Panc1 (cell line): ENCODE measurements at regions not wholly inside any gene's neighbourhood (a gene's known extent, or its start where the extent isn't known, plus 50 kb on each side); places are given as distances from the start of the nearest gene placed in this dataset.

ENCODE experiments used
- ATAC-seq: fragments of 200-7000 bp; cut with Tn5 transposase; 2 replicates; pipeline ENCODE4 v1.9.1; 2020; ENCODE audit warnings: mild to moderate bottlenecking, moderate library complexity
- BruUV-seq: library from RNA; stranded (reverse); fragments of 400-500 nt; replicated peaks from 2 replicates; lab custom pipeline; 2021; lab: Mats Ljungman, UMichigan
- CTCF ChIA-PET: fragments of 300-600 bp; sonication (Branson Sonifier 250); formaldehyde crosslinking; loops from one replicate; lab custom pipeline; 2022; ENCODE audit warnings: antibody characterized with exemption; lab: Charles Lee
- POLR2A ChIA-PET: fragments of 300-600 bp; sonication (Branson Sonifier 250); formaldehyde crosslinking; loops from one replicate; lab custom pipeline; 2022; ENCODE audit warnings: antibody characterized with exemption; lab: Charles Lee
- DNase-seq: peaks from one replicate; pipeline ENCODE4 v3.0.0-alpha.2; 2010; ENCODE audit warnings: low read depth, low spot score
- H3K27ac ChIP-seq: 2 replicates; pipeline ENCODE4 v1.5.1; 2011; ENCODE audit warnings: mild to moderate bottlenecking, low read length, inconsistent platforms
- H3K27me3 ChIP-seq: fragments of 200-500 bp; sonication (Bioruptor generic); 2 replicates; pipeline ENCODE4 v1.6.0; 2014; ENCODE audit warnings: low read length, inconsistent platforms; ENCODE audit not compliant: control insufficient read depth, insufficient read depth
- H3K36me3 ChIP-seq: fragments of 200-500 bp; sonication (Bioruptor generic); 2 replicates; pipeline ENCODE4 v1.5.1; 2014; ENCODE audit warnings: inconsistent platforms, mild to moderate bottlenecking, low read length, moderate library complexity; ENCODE audit not compliant: control insufficient read depth, insufficient read depth
- H3K4me1 ChIP-seq: 2 replicates; pipeline ENCODE4 v1.5.1; 2011; ENCODE audit warnings: inconsistent platforms, mild to moderate bottlenecking, low read length, moderate library complexity; ENCODE audit not compliant: control insufficient read depth, insufficient read depth
- H3K4me3 ChIP-seq, 2 experiments: 2 replicates each; pipeline ENCODE4 v1.5.1; 2011 to 2012; ENCODE audit warnings: low read depth in 2 of 2, low read length in 2 of 2, mild to moderate bottlenecking in 2 of 2, inconsistent platforms in 1 of 2, moderate library complexity in 1 of 2
- H3K9me3 ChIP-seq: fragments of 200-500 bp; sonication (Bioruptor generic); 2 replicates; pipeline ENCODE4 v1.5.1; 2014; ENCODE audit warnings: low read depth, mild to moderate bottlenecking, inconsistent platforms, low read length, moderate library complexity; ENCODE audit not compliant: control insufficient read depth, insufficient read depth
- POLR2AphosphoS5 ChIP-seq: IDR thresholded peaks from 2 replicates; pipeline ENCODE4 v1.6.1; 2012; ENCODE audit warnings: mild to moderate bottlenecking, low read depth, low read length, moderate library complexity
- SIN3A ChIP-seq: IDR thresholded peaks from 2 replicates; pipeline ENCODE4 v1.6.1; 2012; ENCODE audit warnings: low read depth, mild to moderate bottlenecking, low read length, moderate library complexity, borderline replicate concordance; ENCODE audit not compliant: insufficient read depth
- TCF7L2 ChIP-seq: IDR thresholded peaks from 2 replicates; pipeline ENCODE4 v1.6.1; 2011; ENCODE audit warnings: mild to moderate bottlenecking, low read depth, low read length, inconsistent platforms
- in situ Hi-C: cut with HindIII; loops from 2 replicates; pipeline ENCODE4 v1.10.0; 2016; ENCODE audit warnings: low sequenced_read_pairs, low pct_unique_long_range_greater_than_20kb
- intact Hi-C: fragments of 100-400 bp; cut with micrococcal nuclease; formaldehyde crosslinking; loops from one replicate; pipeline ENCODE4 v1.10.0; 2022; ENCODE audit not compliant: unreplicated experiment
- TF ChIP-seq, protein P1 (sequence below): fragments of 450-650 bp; IDR thresholded peaks from 2 replicates; pipeline ENCODE4 v1.5.1; 2017; ENCODE audit warnings: mild to moderate bottlenecking
- TF ChIP-seq, protein P2 (sequence below), 2 experiments: IDR thresholded peaks; 2 replicates each; pipeline ENCODE4 v1.6.1; 2011 to 2012; ENCODE audit warnings: low read depth in 2 of 2, control low read depth in 1 of 2, low read length in 1 of 2, mild to moderate bottlenecking in 1 of 2, moderate library complexity in 1 of 2; ENCODE audit not compliant: insufficient read depth in 1 of 2

DNA sequence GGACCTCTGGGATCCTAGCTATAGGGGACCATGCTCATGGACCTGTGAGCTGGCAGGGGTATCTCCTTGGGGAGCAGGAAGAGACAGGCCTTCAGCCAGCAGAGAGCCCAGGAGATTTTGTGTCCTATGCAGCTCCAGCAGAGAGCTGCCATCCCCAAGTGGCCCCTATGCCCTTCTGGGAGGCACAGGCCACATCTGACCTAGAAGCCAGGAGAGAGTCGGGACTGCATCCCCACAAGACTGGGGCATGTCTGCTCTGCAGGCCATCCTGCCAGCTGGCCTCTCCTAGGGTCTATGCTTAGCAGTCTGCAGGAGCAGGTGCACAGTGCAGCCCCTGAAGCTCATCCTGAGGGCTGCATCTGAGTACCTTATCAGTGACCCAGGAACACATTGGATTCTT is 279.5 kb downstream of the KIF2B start:
- 0 out of 2 replicates have a peak, but pooled peaks cover 3% of the 10 kb centered on the region for H3K9me3 ChIP-seq
- no peaks in the 10 kb centered on the region for H3K27me3 ChIP-seq
- in situ Hi-C loops = no loop called here
- no TSS peak for BruUV-seq
- ChIA-PET CTCF (no interaction called here), POLR2A (no interaction called here)
- TF ChIP-seq TCF7L2 (no peak), POLR2AphosphoS5 (no peak), SIN3A (no peak)
- TF ChIP-seq, protein P1, sequence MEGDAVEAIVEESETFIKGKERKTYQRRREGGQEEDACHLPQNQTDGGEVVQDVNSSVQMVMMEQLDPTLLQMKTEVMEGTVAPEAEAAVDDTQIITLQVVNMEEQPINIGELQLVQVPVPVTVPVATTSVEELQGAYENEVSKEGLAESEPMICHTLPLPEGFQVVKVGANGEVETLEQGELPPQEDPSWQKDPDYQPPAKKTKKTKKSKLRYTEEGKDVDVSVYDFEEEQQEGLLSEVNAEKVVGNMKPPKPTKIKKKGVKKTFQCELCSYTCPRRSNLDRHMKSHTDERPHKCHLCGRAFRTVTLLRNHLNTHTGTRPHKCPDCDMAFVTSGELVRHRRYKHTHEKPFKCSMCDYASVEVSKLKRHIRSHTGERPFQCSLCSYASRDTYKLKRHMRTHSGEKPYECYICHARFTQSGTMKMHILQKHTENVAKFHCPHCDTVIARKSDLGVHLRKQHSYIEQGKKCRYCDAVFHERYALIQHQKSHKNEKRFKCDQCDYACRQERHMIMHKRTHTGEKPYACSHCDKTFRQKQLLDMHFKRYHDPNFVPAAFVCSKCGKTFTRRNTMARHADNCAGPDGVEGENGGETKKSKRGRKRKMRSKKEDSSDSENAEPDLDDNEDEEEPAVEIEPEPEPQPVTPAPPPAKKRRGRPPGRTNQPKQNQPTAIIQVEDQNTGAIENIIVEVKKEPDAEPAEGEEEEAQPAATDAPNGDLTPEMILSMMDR = no peak
- TF ChIP-seq, protein P2, sequence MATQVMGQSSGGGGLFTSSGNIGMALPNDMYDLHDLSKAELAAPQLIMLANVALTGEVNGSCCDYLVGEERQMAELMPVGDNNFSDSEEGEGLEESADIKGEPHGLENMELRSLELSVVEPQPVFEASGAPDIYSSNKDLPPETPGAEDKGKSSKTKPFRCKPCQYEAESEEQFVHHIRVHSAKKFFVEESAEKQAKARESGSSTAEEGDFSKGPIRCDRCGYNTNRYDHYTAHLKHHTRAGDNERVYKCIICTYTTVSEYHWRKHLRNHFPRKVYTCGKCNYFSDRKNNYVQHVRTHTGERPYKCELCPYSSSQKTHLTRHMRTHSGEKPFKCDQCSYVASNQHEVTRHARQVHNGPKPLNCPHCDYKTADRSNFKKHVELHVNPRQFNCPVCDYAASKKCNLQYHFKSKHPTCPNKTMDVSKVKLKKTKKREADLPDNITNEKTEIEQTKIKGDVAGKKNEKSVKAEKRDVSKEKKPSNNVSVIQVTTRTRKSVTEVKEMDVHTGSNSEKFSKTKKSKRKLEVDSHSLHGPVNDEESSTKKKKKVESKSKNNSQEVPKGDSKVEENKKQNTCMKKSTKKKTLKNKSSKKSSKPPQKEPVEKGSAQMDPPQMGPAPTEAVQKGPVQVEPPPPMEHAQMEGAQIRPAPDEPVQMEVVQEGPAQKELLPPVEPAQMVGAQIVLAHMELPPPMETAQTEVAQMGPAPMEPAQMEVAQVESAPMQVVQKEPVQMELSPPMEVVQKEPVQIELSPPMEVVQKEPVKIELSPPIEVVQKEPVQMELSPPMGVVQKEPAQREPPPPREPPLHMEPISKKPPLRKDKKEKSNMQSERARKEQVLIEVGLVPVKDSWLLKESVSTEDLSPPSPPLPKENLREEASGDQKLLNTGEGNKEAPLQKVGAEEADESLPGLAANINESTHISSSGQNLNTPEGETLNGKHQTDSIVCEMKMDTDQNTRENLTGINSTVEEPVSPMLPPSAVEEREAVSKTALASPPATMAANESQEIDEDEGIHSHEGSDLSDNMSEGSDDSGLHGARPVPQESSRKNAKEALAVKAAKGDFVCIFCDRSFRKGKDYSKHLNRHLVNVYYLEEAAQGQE (IDR thresholded peaks at IDR 0.05; ENCODE audit: insufficient read depth in 1 of 2, low read depth in 2 of 2, low read length in 1 of 2) = no peak
- H3K4me1 ChIP-seq = no peaks in the 10 kb centered on the region
- H3K36me3 ChIP-seq = no peaks in the 10 kb centered on the region
- no peak overlapping the region for H3K4me3 ChIP-seq
- DNase-seq (no peak), ATAC-seq (no peak)
- no peak overlapping the region for H3K27ac ChIP-seq
- intact Hi-C loops = no loop called here

DNA sequence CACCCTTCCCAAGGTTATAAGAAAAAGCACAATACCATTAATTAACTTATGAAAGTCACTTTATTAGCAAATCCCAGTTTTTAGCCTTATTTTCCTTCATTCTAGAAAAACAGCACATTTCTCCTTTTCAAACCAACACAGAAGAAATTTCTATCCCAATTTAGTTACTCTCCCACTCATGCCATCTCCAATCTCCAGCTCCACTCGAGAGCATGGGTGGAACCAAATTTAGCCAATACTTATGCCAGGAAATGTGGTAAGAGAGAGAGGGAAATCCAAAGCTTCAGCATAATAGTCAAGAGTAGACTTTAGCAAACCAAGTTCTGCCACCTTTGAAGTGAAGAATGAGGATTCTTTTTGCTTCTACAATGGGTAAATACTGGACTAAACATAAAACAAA is 288.8 kb downstream of the KIF2B start:
- TF ChIP-seq, protein P1 = no peak
- no peak for TF ChIP-seq POLR2AphosphoS5
- TF ChIP-seq, protein P2 (IDR thresholded peaks at IDR 0.05; ENCODE audit: insufficient read depth in 1 of 2, low read depth in 2 of 2, low read length in 1 of 2) = no peak
- no peak for TF ChIP-seq SIN3A
- TF ChIP-seq TCF7L2 = no peak
- Histone ChIP-seq H3K27me3 (no peaks in the 10 kb centered on the region), H3K4me3 (no peak overlapping the region), H3K36me3 (no peaks in the 10 kb centered on the region), H3K4me1 (no peaks in the 10 kb centered on the region), H3K27ac (no peak overlapping the region), H3K9me3 (no peaks in the 10 kb centered on the region)
- CTCF ChIA-PET = no interaction called here
- DNase-seq (no peak), ATAC-seq (no peak)
- intact Hi-C loops (no loop called here), in situ Hi-C loops (no loop called here)
- no TSS peak for BruUV-seq
- POLR2A ChIA-PET = no interaction called here
